ENCODE measurements at regions not wholly inside any gene's neighbourhood (a gene's known extent, or its start where the extent isn't known, plus 50 kb on each side); places are given as distances from the start of the nearest gene placed in this dataset.
"Not testable (repeated sequence)": the region's sequence is repeated elsewhere in the genome, so short reads cannot be mapped to it uniquely, and the experiment has no call there.

DNA sequence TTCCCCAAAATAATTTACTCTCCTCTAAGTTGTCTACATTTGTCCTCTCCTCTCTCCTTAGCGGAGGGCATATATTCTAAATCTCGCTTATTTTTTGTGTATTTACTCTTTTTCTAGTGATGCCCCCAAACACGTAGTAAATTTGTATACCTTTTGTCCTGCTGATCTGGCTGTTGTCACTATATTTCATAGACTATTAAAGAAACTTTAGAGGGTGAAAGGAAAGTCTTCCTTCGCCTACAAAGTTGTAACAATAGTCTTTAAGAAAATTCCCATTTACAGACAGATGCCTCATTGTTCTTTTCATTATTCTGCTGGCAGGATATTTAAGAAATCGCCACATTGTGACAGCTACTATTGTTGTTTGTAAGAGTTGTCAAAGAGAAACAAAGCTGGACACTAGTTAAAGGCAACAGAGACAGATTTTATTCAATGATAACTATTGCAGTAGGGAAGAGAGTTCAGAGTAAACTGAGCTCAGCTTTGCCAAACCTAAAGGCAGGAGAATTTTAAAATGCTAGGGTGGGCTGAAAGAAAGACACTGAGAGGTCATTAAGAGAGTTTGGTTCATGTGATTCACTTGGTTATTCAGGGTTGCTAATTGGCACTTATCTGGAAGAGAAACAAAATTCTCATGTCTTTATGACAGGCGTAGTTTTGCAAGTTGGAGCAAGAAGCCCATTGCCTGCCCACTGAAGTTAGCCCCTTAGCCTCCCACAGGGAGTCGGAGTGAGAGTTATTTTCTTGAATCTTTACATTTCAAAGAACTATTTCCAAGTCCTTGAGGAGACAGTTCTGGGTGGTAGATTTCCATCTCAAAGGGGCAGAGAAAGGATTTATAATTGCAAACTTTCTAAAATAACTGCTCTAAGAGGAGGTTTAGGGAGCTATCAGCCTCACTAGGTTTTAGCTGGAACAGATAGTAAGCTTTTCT lies 1272.5 kb upstream of the SEL1L start:
- ATAC-seq (ENCODE audit: poor library complexity) (no peak), DNase-seq (no peak)
- Histone ChIP-seq H3K9me3 (ENCODE audit: control insufficient read depth in 1 of 2, insufficient read depth in 1 of 2, low read length in 2 of 2) (no peaks in the 10 kb centered on the region), H3K36me3 (ENCODE audit: insufficient read depth, low read length) (no peaks in the 10 kb centered on the region), H3K27ac (ENCODE audit: low read depth in 1 of 2, low read length in 2 of 2) (no peak overlapping the region), H3K27me3 (ENCODE audit: control insufficient read depth in 1 of 2, insufficient read depth in 2 of 2, low read length in 2 of 2) (no peaks in the 10 kb centered on the region), H3K4me3 (ENCODE audit: low read length) (no peak overlapping the region), H3K4me1 (ENCODE audit: insufficient read depth, low read length) (no peaks in the 10 kb centered on the region)
- intact Hi-C loops (cut with DNase I, micrococcal nuclease): no loop called here
- TF ChIP-seq, protein P1, sequence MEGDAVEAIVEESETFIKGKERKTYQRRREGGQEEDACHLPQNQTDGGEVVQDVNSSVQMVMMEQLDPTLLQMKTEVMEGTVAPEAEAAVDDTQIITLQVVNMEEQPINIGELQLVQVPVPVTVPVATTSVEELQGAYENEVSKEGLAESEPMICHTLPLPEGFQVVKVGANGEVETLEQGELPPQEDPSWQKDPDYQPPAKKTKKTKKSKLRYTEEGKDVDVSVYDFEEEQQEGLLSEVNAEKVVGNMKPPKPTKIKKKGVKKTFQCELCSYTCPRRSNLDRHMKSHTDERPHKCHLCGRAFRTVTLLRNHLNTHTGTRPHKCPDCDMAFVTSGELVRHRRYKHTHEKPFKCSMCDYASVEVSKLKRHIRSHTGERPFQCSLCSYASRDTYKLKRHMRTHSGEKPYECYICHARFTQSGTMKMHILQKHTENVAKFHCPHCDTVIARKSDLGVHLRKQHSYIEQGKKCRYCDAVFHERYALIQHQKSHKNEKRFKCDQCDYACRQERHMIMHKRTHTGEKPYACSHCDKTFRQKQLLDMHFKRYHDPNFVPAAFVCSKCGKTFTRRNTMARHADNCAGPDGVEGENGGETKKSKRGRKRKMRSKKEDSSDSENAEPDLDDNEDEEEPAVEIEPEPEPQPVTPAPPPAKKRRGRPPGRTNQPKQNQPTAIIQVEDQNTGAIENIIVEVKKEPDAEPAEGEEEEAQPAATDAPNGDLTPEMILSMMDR (IDR thresholded peaks at IDR 0.05): no peak
- no peak overlapping the region for H3K4me3 Mint-ChIP-seq
- POLR2A ChIA-PET: no interaction called here
- H3K4me1 Mint-ChIP-seq (ENCODE audit: low read depth): no peaks in the 10 kb centered on the region
- no peaks in the 10 kb centered on the region for H3K36me3 Mint-ChIP-seq (ENCODE audit: low read depth)
- peaks cover 6% of the 10 kb centered on the region for H3K9me3 Mint-ChIP-seq
- no peak overlapping the region for H3K27ac Mint-ChIP-seq
- H3K27me3 Mint-ChIP-seq: no peaks in the 10 kb centered on the region
- CTCF ChIA-PET: no interaction called here

DNA sequence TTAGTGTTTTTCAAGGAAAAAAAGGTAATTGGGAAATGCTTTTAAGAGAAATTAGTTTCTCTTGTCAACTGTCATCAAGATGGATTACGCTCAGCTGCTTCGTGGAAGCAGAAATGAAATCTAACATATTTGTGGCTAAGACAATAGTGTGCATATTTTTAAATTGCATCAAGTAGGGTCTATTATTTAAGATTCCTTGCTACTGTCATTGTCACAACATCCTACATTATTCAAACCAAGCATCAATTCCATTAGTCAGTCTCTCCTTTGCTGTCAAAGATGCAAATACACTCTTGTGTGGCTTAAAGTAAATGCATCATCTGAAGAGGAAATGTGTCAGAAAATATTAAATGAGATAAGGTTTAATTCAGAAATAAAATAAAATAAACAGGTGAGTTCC lies 1277.6 kb upstream of the SEL1L start:
- peaks cover 4% of the 10 kb centered on the region for H3K9me3 Mint-ChIP-seq
- Histone ChIP-seq H3K36me3 (ENCODE audit: insufficient read depth, low read length) (no peaks in the 10 kb centered on the region), H3K9me3 (ENCODE audit: control insufficient read depth in 1 of 2, insufficient read depth in 1 of 2, low read length in 2 of 2) (peaks cover 0 to 18% of the 10 kb centered on the region in 2 experiments), H3K4me1 (ENCODE audit: insufficient read depth, low read length) (no peaks in the 10 kb centered on the region), H3K27me3 (ENCODE audit: control insufficient read depth in 1 of 2, insufficient read depth in 2 of 2, low read length in 2 of 2) (no peaks in the 10 kb centered on the region), H3K4me3 (ENCODE audit: low read length) (no peak overlapping the region), H3K27ac (ENCODE audit: low read depth in 1 of 2, low read length in 2 of 2) (no peak overlapping the region)
- CTCF ChIA-PET: no interaction called here
- TF ChIP-seq, protein P1 (IDR thresholded peaks at IDR 0.05): no peak
- intact Hi-C loops (cut with DNase I, micrococcal nuclease): no loop called here
- ATAC-seq (ENCODE audit: poor library complexity) (no peak), DNase-seq (no peak)
- no peaks in the 10 kb centered on the region for H3K27me3 Mint-ChIP-seq
- no peak overlapping the region for H3K27ac Mint-ChIP-seq
- POLR2A ChIA-PET: no interaction called here
- no peaks in the 10 kb centered on the region for H3K4me1 Mint-ChIP-seq (ENCODE audit: low read depth)
- H3K4me3 Mint-ChIP-seq: no peak overlapping the region
- no peaks in the 10 kb centered on the region for H3K36me3 Mint-ChIP-seq (ENCODE audit: low read depth)

DNA sequence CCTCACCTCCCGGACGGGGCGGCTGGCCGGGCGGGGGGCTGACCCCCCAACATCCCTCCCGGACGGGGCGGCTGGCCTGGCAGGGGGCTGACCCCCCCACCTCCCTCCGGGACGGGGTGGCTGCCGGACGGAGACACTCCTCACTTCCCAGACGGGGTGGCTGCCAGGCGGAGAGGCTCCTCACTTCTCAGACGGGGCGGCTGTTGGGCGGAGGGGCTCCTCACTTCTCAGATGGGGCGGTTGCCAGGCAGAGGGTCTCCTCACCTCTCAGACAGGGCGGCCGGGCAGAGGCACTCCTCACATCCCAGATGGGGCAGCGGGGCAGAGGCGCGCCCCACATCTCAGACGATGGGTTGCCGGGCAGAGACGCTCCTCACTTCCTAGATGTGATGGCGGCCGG lies 1280.7 kb upstream of the SEL1L start:
- H3K9me3 Mint-ChIP-seq; DNase-seq; H3K4me3 Mint-ChIP-seq; H3K36me3 ChIP-seq (ENCODE audit: insufficient read depth, low read length); H3K4me3 ChIP-seq (ENCODE audit: low read length); POLR2A ChIA-PET; H3K27ac Mint-ChIP-seq; ATAC-seq (ENCODE audit: poor library complexity); CTCF ChIA-PET; intact Hi-C loops (cut with DNase I, micrococcal nuclease); H3K27me3 Mint-ChIP-seq; H3K27ac ChIP-seq (ENCODE audit: low read depth in 1 of 2, low read length in 2 of 2); H3K36me3 Mint-ChIP-seq (ENCODE audit: low read depth); H3K27me3 ChIP-seq (ENCODE audit: control insufficient read depth in 1 of 2, insufficient read depth in 2 of 2, low read length in 2 of 2); H3K4me1 Mint-ChIP-seq (ENCODE audit: low read depth); H3K4me1 ChIP-seq (ENCODE audit: insufficient read depth, low read length): not testable (repeated sequence)
- peaks cover 0 to 27% of the 10 kb centered on the region in 2 experiments for H3K9me3 ChIP-seq (ENCODE audit: control insufficient read depth in 1 of 2, insufficient read depth in 1 of 2, low read length in 2 of 2)

DNA sequence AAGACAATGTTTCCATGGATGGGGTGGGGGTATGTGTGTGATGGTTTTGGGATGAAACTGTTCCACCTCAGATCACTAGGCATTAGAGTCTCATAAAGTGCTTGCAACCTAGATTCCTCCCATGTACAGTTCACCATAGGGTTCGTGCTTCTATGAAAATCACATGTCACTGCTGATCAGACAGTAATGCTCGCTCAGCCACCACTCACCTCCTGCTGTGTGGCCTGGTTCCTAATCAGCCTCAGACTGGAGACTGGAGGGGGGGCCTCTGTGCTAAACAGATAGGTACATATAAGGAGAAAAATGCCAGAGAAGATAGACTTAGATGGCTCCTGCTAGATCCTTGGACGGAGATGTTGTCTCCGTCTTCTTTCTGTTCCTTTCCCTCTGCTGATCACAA lies 1296.9 kb upstream of the SEL1L start:
- no peak overlapping the region for H3K4me3 ChIP-seq (ENCODE audit: low read length)
- H3K27ac ChIP-seq (ENCODE audit: low read depth in 1 of 2, low read length in 2 of 2): no peak overlapping the region
- Mint-ChIP-seq H3K4me3 (no peak overlapping the region), H3K36me3 (ENCODE audit: low read depth) (no peaks in the 10 kb centered on the region), H3K27ac (no peak overlapping the region), H3K27me3 (no peaks in the 10 kb centered on the region), H3K9me3 (peaks cover 2% of the 10 kb centered on the region), H3K4me1 (ENCODE audit: low read depth) (no peaks in the 10 kb centered on the region)
- no peak for DNase-seq
- H3K9me3 ChIP-seq (ENCODE audit: control insufficient read depth in 1 of 2, insufficient read depth in 1 of 2, low read length in 2 of 2): peaks cover 0 to 7% of the 10 kb centered on the region in 2 experiments
- POLR2A ChIA-PET: no interaction called here
- no peaks in the 10 kb centered on the region for H3K27me3 ChIP-seq (ENCODE audit: control insufficient read depth in 1 of 2, insufficient read depth in 2 of 2, low read length in 2 of 2)
- intact Hi-C loops (cut with DNase I, micrococcal nuclease): no loop called here
- no peak for ATAC-seq (ENCODE audit: poor library complexity)
- CTCF ChIA-PET: no interaction called here
- TF ChIP-seq, protein P1 (IDR thresholded peaks at IDR 0.05): no peak
- no peaks in the 10 kb centered on the region for H3K4me1 ChIP-seq (ENCODE audit: insufficient read depth, low read length)
- no peaks in the 10 kb centered on the region for H3K36me3 ChIP-seq (ENCODE audit: insufficient read depth, low read length)

Data from CD4-positive, alpha-beta T cell (primary cell).